ENCODE measurements at regions not wholly inside any gene's neighbourhood (a gene's known extent, or its start where the extent isn't known, plus 50 kb on each side); places are given as distances from the start of the nearest gene placed in this dataset.

DNA sequence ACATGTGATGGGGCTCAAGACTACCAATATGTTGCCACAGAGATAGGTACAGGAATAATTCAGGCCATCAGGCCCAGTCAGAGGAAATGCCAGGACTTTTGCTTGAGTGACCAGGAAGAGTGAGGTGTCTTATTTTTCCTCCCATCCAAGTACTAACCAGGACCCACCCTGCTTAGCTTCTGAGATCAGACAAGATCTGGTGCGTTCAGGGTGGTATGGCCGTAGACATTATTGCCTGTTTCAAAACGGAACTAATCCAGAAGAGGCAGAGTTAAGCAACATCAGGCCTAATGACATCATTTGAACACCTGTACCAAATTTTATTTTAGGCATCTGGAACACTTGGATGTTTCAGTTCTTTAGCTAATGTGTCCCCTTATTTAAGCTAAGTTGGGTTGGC, 205.5 kb upstream of the POU2AF2 start:
- no peak for DNase-seq (ENCODE audit: low read depth in 2 of 2)

DNA sequence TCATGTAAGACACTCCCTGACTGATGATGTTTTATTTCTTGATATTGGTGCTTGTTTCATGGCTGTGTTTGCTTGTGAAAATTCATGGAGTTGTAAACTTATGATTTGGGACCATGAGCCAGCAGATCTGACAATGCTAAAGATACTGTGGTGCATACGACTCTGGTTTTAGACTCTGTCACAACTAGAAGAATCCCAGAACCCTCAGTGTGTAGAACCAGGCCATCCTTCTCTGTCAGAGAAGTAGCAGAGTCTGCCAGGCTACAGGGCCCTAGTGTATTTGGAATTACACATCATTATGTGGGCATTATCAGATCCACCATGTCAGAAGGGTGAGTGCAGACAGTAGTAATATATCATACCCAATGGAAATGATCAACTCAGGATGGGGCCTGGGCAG, 209.8 kb upstream of the POU2AF2 start:
- no peak for DNase-seq (ENCODE audit: low read depth in 2 of 2)

DNA sequence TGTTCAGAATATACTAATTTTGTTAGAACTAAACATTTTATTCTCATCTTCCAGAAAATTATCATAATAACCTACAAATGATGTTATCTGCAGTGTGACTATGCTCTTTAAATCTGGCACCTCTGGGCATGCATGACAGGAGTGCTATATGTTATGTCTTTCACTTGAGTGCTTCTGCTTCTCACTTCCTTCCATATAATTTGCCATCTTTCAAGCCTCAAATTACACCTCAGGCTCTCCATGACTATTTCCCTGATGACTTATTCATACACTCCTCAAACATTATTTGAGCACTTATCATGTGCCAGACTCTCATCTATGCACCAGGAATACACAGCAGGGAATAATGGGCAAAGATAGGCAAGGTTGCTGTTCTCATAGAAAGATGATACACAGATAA, 219.3 kb upstream of the POU2AF2 start:
- no peak for DNase-seq (ENCODE audit: low read depth in 2 of 2)

DNA sequence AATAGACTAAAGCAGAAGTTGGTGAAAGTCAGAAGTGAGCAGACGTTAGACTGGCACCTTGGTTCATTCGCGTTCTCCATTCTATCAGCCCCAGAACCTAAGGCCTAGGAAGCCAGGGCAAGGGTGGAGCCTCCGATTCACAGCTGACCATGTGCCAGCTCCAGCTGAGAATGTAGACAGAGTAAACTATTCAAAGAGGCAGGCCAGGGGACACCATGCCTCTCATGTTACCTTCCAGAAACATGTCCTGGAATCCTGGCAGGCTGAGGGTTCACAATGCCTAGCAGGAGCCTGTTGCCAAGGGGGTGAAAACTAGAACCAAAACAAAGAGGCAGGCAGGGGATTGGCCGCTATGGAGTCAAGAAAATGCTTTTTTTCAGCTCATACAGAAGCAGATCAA, 224.4 kb upstream of the POU2AF2 start:
- DNase-seq (ENCODE audit: low read depth in 2 of 2), result no peak

GRCh38 chr11:111019871-111020670, 225.5 kb upstream of the POU2AF2 start:
- DNase-seq (ENCODE audit: low read depth in 2 of 2), result no peak

DNA sequence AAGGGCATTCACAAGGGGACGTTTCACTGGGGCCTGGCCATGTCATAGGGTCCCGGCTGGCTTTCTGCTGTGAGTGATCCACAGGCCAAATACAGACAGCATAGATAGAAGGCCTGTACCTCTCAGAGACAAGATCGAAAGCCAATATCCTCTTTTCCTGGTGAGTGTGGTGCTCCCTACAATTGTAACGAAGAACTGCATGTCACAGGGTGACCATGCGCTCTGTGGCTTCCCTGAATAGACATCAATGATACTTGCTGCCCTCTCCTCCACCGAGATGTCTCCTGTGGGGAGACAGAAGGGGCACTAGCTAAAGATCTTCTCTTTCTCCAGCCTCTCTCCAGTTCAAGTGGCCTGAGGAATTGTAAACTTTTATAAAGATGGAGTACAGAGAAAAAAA, 226.1 kb upstream of the POU2AF2 start:
- DNase-seq (ENCODE audit: low read depth in 2 of 2), result no peak

- no peak for DNase-seq (ENCODE audit: low read depth in 2 of 2)
Observed at GRCh38 chr11:111018566-111018965, 227.0 kb upstream of the POU2AF2 start.

DNA sequence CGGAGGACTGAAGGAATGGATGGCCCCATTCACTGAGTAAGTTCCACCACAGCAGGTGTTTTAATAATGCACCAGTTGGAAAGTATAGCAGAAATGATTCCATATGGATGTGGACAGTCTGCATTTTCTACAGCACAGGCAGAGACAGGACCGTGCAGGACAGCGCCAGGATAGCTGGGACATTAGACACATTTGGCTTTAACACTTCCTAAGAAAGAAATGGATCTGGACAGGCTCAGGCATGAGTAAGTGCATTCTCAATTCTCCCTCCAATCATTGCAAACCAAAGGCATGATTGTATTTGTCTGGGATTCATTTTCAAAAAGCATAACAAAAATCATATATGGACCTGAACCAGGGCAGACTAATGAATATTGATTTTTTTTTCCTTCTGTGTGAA, 233.0 kb upstream of the POU2AF2 start:
- no peak for DNase-seq (ENCODE audit: low read depth in 2 of 2)

DNA sequence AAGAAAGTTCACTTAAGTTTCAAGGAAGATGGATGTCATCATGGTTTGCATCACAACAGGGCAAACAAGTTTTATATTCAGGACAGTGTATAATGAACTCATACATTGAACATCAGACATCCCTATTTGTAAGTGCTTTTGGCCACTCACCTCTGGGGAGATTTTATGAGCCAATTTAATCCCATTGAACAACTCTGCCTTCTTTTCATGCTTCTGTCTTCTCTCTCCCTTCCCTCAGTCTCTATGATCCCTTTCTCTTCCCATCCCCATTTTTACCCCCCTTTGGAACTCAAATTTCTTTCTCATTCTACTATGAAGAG, 234.3 kb upstream of the POU2AF2 start:
- no peak for DNase-seq (ENCODE audit: low read depth in 2 of 2)

GRCh38 chr11:111010391-111011274, 234.9 kb upstream of the POU2AF2 start:
- DNase-seq (ENCODE audit: low read depth in 2 of 2), result no peak

DNA sequence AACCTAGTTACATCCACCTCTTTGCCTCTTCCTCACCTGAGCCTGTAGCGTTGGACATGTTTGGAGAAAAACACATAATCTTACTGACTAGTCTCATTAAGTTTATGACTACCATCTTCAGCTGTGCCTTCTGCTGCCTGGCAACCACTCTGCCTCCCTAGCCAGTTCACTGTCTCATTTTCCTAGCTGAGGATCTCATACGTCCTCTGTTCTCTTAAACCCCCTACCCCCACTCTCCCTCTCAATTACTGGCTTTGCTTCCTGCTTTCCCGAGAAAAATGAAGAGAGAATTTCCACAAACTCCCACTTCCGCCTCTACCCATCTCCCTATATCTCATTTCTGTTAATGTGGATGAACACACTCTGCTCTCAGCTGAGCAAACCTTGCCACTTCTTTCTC, 239.3 kb upstream of the POU2AF2 start:
- DNase-seq (ENCODE audit: low read depth in 2 of 2), result no peak

DNA sequence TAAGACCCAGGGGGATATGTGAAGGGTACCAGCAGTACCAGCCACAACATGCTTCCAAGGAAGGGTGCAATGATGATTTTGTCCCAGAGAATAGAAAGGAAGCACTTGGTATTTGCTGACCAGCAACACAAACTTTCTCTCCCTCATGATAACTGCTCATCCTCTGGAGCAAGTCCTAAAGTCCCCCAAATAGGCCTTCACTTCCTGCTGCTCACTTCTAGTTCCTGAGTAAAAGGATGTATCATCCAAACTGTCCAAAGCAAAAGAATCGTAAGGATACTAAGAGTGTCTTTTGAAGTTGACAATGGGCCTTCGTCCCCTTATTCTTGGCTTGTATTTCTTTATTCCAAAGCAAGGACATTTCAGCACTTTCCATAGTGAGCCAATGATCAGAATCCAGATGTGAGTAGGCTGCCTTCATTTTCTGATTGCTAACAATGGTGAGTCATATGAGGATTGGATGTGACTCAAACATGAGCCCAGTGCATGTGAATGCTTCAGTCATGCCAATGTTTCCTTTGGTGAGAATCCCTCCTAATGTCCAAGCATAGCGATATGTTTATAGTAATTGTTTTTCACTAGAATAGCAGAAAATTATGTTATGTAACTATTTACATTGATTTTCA, 243.4 kb upstream of the POU2AF2 start:
- peak in 1 of 2 donors; percentile 68 for DNase-seq (ENCODE audit: low read depth in 2 of 2)

GRCh38 chr11:111001081-111001430, 244.5 kb upstream of the POU2AF2 start:
- DNase-seq (ENCODE audit: low read depth in 2 of 2), result no peak

DNA sequence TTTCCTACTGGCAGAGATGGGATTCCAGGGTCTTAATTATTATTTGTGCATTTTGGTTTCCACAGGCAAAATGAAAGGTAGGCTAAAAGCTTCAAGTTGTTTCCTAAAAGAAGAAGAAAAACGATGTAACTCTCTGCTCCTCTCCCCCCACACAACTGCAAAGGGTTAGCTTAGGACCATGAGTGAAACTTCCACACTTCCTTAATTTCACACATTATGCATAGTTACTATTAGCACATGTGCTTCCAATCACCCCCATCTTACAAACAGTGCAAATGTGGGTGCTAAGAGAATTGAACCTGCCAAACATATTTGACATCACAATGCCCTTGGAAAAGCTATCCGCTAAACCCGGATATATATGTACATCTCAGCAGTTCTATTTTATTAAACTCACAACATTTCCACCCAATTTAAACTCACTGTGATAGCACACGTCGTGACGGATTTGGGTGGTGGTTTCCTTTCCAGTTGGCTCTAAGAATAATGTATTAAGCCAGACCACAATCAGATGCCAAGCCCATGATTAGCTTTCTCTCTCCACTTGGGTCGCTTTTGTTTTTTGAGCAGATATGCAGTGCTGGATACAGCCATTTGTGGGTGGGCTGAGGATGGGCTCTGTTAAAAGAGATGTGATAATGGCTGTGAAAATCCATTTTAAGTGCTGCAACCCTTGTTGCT, 245.0 kb upstream of the POU2AF2 start:
- no peak for DNase-seq (ENCODE audit: low read depth in 2 of 2)

DNA sequence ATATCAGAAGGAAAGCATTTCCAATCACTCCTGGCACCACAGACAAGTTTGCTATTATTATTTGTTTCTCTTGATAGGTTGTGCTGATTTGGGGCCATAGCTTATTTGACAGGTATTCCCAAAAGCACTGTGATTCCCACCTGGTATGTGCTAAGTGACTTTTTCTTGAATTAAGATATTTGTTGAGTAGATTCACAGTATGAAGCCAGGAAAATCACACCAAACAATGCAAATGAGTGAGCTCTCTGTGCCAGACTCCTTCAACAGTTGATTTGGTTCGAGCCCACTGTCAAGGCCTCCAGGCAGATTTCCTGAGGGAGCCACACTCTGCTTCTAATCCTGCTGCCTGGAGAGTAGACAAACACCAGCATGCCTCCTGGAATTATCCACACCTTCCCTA, 253.0 kb upstream of the POU2AF2 start:
- no peak for DNase-seq (ENCODE audit: low read depth in 2 of 2)

DNA sequence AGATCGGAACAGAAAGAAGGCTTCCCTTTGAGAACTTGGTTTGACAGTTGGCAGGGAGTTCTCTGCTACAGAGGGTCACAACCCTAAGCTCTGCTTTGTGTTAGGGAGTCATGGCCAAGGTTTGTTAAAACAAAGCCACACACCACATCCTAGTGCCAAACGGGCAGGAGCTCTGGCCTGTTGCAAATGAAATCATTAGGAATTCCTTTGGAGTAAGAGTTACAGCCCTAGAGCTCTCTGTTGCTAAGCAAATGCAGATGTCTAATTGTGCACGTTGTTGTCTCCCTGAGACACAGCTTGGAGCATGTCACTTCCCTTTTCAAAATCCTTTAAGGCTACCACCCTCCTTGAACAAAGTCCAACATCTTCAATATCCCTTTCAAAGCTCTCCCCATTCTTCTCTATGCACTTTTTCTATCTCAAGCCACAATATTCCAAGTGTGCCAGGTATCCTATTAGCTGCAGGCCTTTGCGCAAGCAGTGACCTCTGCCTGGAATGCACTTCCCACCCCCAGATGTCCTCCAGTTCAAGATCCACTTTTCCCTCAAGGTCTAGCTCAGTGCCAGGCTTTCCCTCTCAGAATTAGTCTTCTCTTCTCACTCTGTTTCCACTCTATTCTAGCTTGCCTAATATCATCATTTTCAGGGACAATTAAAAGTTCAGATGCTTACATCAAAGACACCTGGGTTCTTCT, 253.7 kb upstream of the POU2AF2 start:
- no peak for DNase-seq (ENCODE audit: low read depth in 2 of 2)

DNA sequence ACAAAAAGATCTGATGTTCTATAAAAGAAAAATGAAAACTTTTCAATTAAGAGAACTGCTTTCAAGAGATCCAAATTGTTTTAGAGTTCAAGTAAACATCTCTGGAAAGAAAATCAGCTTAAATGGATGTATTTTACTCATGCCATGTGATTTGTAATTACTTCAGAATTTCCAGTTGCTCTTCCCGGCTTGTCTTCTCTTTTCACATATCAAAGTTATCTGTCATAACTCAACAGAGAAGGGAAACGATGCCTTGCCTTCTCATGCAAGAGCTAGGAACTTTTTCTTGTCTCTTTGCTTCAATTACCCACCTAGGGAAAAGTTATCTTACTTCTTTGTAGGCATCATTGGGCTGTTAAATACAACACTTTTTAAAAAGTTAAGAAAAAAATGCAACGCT, 255.2 kb upstream of the POU2AF2 start:
- no peak for DNase-seq (ENCODE audit: low read depth in 2 of 2)

- no peak for DNase-seq (ENCODE audit: low read depth in 2 of 2)
Observed at GRCh38 chr11:110989428-110990133, 255.9 kb upstream of the POU2AF2 start.

DNA sequence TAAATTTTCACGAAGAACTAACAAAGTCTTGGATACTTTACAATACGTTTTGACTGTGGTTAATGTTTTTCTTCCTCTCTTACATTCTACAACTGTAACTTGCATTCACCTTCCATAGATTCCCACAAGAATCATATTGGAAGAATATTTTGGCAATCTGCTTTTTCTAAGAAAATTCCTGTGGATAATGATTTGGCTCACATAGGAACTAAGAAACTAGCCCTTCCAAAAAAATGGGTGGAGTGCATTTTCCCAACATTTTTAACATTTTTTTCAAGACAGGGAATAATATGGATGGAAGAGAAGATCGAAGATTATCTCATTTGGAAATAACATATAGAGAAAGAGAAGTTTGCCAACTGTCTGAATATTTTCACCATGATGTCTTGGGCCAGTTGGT, 256.9 kb upstream of the POU2AF2 start:
- DNase-seq (ENCODE audit: low read depth in 2 of 2), result no peak

- no peak for DNase-seq (ENCODE audit: low read depth in 2 of 2)
Observed at GRCh38 chr11:110986016-110986415, 259.5 kb upstream of the POU2AF2 start.

- DNase-seq (ENCODE audit: low read depth in 2 of 2), result no peak
Observed at GRCh38 chr11:110985547-110985946, 260.0 kb upstream of the POU2AF2 start.
